Thoracic aorta (tissue), 2 donors: ENCODE measurements at regions not wholly inside any gene's neighbourhood (a gene's known extent, or its start where the extent isn't known, plus 50 kb on each side); places are given as distances from the start of the nearest gene placed in this dataset.

Experiments
- ATAC-seq: fragments of 150-250 bp; one replicate; pipeline ENCODE4 v1.8.0; 2017; ENCODE audit warnings: low read depth; ENCODE audit not compliant: insufficient number of reproducible peaks, low FRiP score
- DNase-seq: peaks from one replicate; pipeline ENCODE4 v3.0.0-alpha.2; 2020; ENCODE audit warnings: low spot score
- H3K27ac ChIP-seq, 2 donors: fragments of 200-600 bp; sonication (generic); 1 replicate in 1 of 2; 2 replicates in 1 of 2; pipeline ENCODE4 v1.5.1; 2016; ENCODE audit warnings: mild to moderate bottlenecking in 2 of 2, moderate library complexity in 2 of 2
- H3K27me3 ChIP-seq: fragments of 200-600 bp; sonication (generic); replicated peaks from 2 replicates; pipeline ENCODE4 v1.6.0; 2016; ENCODE audit warnings: mild to moderate bottlenecking; ENCODE audit not compliant: insufficient read depth
- H3K36me3 ChIP-seq: fragments of 200-600 bp; sonication (generic); one replicate; pipeline ENCODE4 v1.5.1; 2016
- H3K4me1 ChIP-seq, 2 donors: fragments of 200-600 bp; sonication (generic); 1 replicate in 1 of 2; 2 replicates in 1 of 2; pipeline versions ENCODE4 v1.5.1 to v1.6.0; 2016; ENCODE audit warnings: low read depth in 2 of 2, mild to moderate bottlenecking in 1 of 2; ENCODE audit not compliant: control insufficient read depth in 1 of 2
- H3K4me3 ChIP-seq: fragments of 200-600 bp; sonication (generic); 2 replicates; pipeline ENCODE4 v1.5.1; 2016; ENCODE audit warnings: mild to moderate bottlenecking
- H3K9me3 ChIP-seq: fragments of 200-600 bp; sonication (generic); 2 replicates; pipeline ENCODE4 v1.5.1; 2016
- TF ChIP-seq, protein P1 (sequence below): fragments of 200-600 bp; sonication (generic); IDR thresholded peaks from one replicate; pipeline ENCODE4 v1.5.1; 2019; ENCODE audit warnings: antibody characterized with exemption

DNA sequence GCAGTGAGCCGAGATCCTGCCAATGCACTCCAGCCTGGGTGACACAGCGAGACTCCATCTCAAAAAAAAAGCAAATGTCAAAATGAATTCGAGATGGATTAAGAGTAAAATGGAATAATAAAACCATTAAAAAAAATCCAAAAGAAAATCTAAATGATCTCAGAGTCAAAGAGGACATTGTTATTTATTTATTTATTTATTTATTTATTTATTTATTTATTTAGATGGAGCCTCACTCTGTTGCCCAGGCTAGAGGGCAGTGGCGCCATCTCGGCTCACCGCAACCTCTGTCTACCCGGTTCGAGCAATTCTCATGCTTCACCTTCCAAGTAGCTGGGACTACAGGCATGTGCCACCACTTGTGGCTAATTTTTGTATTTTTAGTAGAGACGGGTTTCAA lies 349.2 kb downstream of the ANKRD30A start:
- Histone ChIP-seq H3K4me3 (no peak overlapping the region), H3K4me1 (no peaks in the 10 kb centered on the region), H3K27ac (no peak overlapping the region), H3K36me3 (no peaks in the 10 kb centered on the region), H3K9me3 (no peaks in the 10 kb centered on the region), H3K27me3 (no peaks in the 10 kb centered on the region)
- ATAC-seq (no peak), DNase-seq (no peak)
- TF ChIP-seq, protein P1, sequence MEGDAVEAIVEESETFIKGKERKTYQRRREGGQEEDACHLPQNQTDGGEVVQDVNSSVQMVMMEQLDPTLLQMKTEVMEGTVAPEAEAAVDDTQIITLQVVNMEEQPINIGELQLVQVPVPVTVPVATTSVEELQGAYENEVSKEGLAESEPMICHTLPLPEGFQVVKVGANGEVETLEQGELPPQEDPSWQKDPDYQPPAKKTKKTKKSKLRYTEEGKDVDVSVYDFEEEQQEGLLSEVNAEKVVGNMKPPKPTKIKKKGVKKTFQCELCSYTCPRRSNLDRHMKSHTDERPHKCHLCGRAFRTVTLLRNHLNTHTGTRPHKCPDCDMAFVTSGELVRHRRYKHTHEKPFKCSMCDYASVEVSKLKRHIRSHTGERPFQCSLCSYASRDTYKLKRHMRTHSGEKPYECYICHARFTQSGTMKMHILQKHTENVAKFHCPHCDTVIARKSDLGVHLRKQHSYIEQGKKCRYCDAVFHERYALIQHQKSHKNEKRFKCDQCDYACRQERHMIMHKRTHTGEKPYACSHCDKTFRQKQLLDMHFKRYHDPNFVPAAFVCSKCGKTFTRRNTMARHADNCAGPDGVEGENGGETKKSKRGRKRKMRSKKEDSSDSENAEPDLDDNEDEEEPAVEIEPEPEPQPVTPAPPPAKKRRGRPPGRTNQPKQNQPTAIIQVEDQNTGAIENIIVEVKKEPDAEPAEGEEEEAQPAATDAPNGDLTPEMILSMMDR: no peak

GRCh38 chr10:37473906-37474305 lies 348.5 kb downstream of the ANKRD30A start:
- DNase-seq (no peak), ATAC-seq (no peak)
- H3K36me3 ChIP-seq: no peaks in the 10 kb centered on the region
- H3K27me3 ChIP-seq: no peaks in the 10 kb centered on the region
- no peaks in the 10 kb centered on the region for H3K9me3 ChIP-seq
- no peak overlapping the region for H3K4me3 ChIP-seq
- H3K27ac ChIP-seq: no peak overlapping the region
- no peaks in the 10 kb centered on the region for H3K4me1 ChIP-seq
- TF ChIP-seq, protein P1: no peak

- no peak for ATAC-seq
- Histone ChIP-seq H3K9me3 (no peaks in the 10 kb centered on the region), H3K4me1 (no peaks in the 10 kb centered on the region), H3K27ac (no peak overlapping the region), H3K4me3 (no peak overlapping the region), H3K36me3 (no peaks in the 10 kb centered on the region), H3K27me3 (no peaks in the 10 kb centered on the region)
- TF ChIP-seq, protein P1: no peak
- DNase-seq: no peak
Observed at GRCh38 chr10:37467246-37467645, 341.8 kb downstream of the ANKRD30A start.

DNA sequence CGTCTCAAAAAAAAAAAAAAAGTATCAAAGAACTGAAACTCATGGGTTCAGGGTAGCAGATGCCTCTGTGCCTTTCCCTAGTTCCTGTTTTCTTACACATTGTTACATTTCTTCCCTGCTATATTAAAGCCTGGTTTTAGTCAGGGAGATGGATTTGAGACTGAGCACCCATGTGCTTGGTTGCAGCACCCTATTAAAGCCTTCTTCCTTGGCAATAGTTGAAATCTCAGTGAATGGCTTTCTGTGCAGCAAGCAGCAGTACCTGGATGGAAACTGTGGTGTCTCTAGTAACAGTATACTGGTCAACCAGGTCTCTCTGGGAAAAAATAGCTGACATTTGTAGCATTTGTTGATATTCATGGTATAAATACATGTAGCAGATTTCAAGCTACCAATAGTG lies 331.1 kb downstream of the ANKRD30A start:
- DNase-seq (no peak), ATAC-seq (no peak)
- Histone ChIP-seq H3K27ac (no peak overlapping the region), H3K36me3 (no peaks in the 10 kb centered on the region), H3K27me3 (no peaks in the 10 kb centered on the region), H3K9me3 (no peaks in the 10 kb centered on the region), H3K4me1 (no peaks in the 10 kb centered on the region), H3K4me3 (no peak overlapping the region)
- TF ChIP-seq, protein P1: no peak

- Histone ChIP-seq H3K9me3 (no peaks in the 10 kb centered on the region), H3K27ac (no peak overlapping the region), H3K4me1 (no peaks in the 10 kb centered on the region), H3K36me3 (no peaks in the 10 kb centered on the region), H3K4me3 (no peak overlapping the region), H3K27me3 (no peaks in the 10 kb centered on the region)
- no peak for DNase-seq
- TF ChIP-seq, protein P1: no peak
- no peak for ATAC-seq
Observed at GRCh38 chr10:37448161-37448560, 322.8 kb downstream of the ANKRD30A start.
